GM13977 (cell line): ENCODE measurements at regions not wholly inside any gene's neighbourhood (a gene's known extent, or its start where the extent isn't known, plus 50 kb on each side); places are given as distances from the start of the nearest gene placed in this dataset.
"Not testable (repeated sequence)": the region's sequence is repeated elsewhere in the genome, so short reads cannot be mapped to it uniquely, and the experiment has no call there.

Source experiments
- DNase-seq: peaks from one replicate; pipeline ENCODE4 v3.0.0; 2012; ENCODE audit warnings: low spot score
- in situ Hi-C: fragments of 300-500 bp; cut with MboI; formaldehyde crosslinking; loops from one replicate; pipeline ENCODE4 v1.12.0; 2022; ENCODE audit warnings: low sequenced_read_pairs, low pct_unique_long_range_greater_than_20kb, mixed read lengths, inconsistent platforms; ENCODE audit not compliant: unreplicated experiment
- TF ChIP-seq, protein P1 (sequence below): IDR thresholded peaks from 2 replicates; pipeline ENCODE4 v1.5.1; 2012; ENCODE audit warnings: mild to moderate bottlenecking, control low read depth; ENCODE audit not compliant: insufficient read depth; ENCODE audit errors: extremely low read depth, missing control alignments

- TF ChIP-seq, protein P1, sequence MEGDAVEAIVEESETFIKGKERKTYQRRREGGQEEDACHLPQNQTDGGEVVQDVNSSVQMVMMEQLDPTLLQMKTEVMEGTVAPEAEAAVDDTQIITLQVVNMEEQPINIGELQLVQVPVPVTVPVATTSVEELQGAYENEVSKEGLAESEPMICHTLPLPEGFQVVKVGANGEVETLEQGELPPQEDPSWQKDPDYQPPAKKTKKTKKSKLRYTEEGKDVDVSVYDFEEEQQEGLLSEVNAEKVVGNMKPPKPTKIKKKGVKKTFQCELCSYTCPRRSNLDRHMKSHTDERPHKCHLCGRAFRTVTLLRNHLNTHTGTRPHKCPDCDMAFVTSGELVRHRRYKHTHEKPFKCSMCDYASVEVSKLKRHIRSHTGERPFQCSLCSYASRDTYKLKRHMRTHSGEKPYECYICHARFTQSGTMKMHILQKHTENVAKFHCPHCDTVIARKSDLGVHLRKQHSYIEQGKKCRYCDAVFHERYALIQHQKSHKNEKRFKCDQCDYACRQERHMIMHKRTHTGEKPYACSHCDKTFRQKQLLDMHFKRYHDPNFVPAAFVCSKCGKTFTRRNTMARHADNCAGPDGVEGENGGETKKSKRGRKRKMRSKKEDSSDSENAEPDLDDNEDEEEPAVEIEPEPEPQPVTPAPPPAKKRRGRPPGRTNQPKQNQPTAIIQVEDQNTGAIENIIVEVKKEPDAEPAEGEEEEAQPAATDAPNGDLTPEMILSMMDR = no peak
- no peak for DNase-seq
- in situ Hi-C loops = no loop called here
Observed at GRCh38 chr7:155236386-155236785, 61.3 kb upstream of the INSIG1 start.

- in situ Hi-C loops = no loop called here
- TF ChIP-seq, protein P1 = no peak
Observed at GRCh38 chr7:155237297-155237696, 60.4 kb upstream of the INSIG1 start.

GRCh38 chr7:155237730-155238129 lies 59.9 kb upstream of the INSIG1 start:
- DNase-seq = no peak
- TF ChIP-seq, protein P1 = no peak
- in situ Hi-C loops = no loop called here

More at GRCh38 chr7:155237297-155237696, 60.4 kb upstream of the INSIG1 start:
- DNase-seq = no peak

- in situ Hi-C loops, DNase-seq: not testable (repeated sequence)
Observed at GRCh38 chr7:155239431-155240087, 58.1 kb upstream of the INSIG1 start.

DNA sequence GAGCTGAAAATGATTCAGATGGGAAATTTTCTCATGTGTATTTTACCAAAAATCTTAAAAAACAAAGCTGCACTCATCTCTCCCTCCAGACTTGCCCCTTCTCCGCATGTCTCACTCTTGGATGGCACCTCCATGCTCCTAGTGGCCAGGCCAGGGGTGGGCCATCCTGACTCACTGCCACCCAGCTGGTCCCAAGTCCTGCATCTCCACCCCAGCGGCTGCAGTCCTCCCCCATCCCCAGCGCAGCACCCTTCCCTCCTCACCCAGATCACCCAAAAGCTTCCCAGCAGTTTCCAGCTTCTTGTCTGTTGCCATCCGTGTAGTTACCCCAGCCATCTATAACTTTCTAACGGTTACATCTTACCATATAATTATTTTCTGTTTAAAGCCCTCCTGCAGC lies 53.0 kb upstream of the INSIG1 start:
- TF ChIP-seq, protein P1 = no peak
- in situ Hi-C loops = no loop called here

GRCh38 chr7:155247479-155248365 lies 50.0 kb upstream of the INSIG1 start:
- no peak for DNase-seq
- in situ Hi-C loops = no loop called here
- TF ChIP-seq, protein P1 = no peak

More for the DNA sequence above, 53.0 kb upstream of the INSIG1 start:
- DNase-seq = no peak
